ENCODE measurements at regions not wholly inside any gene's neighbourhood (a gene's known extent, or its start where the extent isn't known, plus 50 kb on each side); places are given as distances from the start of the nearest gene placed in this dataset.

DNA sequence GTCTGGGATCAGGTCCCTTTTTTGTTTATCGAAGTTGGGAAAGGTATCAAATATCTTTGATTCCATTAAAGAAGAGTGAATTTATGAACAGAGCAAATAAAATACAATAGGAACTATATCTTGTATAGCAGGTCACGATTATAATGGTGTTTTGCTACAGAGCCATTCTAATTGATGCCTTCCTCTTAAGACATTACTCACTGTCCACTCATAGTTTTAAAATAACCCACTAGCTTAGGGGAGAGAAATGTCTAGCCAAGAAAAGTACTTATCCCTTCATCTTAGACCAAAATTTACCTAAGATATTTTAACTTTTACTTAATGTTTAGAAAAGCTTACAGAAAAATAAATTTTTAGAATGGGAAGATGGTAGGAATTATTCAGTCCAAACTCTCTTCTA, 112.0 kb upstream of the PABPC4L start:
- peak; percentile 4 for DNase-seq

- DNase-seq, result no peak
These were observed 108.1 kb upstream of the PABPC4L start for GRCh38 chr4:134309715-134310114.

DNA sequence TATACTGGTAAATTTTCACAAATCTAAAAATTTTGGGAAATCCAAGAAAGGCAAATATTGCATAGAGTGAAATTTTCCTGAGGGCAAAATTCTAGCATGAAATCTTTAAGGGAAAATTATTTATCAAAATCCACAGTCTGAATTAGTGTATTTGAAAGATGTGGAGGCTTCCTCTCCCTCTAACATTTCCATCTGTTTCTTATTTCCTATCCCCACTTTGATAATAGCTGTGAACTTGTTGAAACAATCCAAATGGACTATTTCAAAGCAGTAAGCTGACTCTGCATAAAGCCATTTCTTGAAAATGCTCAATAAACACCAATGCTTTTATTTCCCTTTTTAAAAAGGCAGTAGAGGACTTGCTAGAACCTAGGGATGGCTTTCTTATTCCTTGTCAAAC, 107.3 kb upstream of the PABPC4L start:
- peak; percentile 7 for DNase-seq

DNA sequence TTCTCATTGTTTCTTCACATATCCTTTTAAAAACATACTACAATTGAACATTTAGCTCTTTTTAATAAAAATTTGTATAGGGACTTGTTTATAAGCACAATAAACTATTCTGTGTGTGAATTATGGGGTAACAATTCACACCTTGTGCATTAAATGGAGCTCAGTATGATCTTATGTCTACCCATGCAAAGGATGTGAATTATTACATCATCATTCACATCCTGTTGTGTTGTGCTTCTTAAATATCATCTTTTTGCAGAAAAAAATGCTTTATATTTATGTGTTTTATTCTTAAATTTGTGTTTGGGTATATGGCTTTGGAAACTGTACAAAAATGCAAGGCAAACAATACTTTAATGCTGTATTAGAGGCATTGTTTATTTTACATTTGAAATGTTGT, 96.7 kb upstream of the PABPC4L start:
- DNase-seq, result no peak

DNA sequence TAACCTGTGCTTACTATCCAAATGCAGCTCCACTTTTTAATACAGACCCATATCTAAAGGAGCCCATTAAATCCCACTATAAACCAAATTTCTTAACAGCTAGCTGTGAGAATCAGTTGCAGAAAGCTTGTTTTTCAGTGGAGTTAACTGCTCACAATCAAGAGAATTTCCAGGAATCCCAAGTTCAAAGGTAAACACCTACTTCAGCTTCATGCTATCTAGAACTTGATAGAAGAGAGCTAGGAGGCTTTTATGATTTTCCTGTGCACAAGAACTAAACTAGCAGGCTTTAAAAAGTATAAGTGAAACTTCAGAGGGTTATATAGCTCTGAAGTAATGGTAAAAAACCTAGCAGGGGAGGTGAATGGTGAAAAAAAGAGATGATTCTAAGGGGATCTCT, 96.2 kb upstream of the PABPC4L start:
- no peak for DNase-seq

DNA sequence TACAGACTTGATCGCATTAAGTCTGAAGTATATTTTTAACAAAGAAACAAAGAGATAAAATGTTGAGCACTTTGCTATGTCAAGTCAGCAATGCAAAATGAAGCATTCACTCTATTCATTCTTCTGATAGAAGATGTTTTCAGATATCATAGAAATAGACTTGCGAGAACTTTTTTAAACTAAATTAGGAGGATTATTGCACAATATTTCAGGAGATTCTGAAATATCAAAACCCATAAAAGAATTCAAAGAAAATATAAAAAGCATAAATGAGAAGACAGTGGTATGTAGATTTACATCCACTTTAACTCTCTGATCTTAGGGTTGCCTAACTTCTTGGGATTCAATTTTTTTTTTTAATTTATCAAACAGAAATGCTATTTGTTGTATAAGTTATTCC, 81.1 kb upstream of the PABPC4L start:
- no peak for DNase-seq

DNA sequence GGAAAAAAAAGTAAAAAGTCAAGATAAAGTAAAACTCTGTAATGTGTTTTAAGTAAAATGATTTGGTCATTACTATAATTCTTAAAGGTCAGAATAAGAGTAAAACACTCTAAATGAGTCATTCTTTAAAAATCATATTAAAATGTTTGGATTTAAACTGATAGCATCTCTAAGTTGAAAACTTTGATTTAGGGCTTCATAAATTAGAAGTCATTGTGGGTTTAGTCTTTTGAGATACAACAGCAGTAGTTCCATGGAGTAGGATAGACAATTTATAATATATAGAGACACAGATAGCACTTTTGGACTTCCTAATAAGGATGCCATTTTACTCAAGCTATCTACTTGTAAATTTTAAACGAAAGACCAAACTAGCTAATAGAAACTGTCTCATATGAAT, 77.1 kb upstream of the PABPC4L start:
- peak; percentile 27 for DNase-seq

DNA sequence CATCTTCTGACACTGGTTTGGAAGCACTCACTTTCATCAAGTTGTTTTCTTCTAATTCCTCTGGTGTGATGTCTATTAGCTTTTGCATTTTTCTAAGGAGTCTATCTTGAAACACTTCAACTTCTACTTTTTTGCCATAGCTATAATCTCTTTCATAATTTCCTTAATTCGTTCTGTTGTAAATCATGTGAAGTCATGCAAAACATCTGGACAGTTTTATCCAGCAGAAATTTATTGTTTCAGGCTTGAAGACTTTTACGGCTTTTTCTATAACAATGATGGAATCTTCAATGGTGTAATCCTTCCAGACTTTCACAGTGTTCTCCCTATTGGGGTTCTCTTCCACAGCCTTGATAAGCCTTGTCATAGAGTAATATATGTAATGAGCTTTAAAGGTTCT, 74.9 kb upstream of the PABPC4L start:
- peak; percentile 8 for DNase-seq

DNA sequence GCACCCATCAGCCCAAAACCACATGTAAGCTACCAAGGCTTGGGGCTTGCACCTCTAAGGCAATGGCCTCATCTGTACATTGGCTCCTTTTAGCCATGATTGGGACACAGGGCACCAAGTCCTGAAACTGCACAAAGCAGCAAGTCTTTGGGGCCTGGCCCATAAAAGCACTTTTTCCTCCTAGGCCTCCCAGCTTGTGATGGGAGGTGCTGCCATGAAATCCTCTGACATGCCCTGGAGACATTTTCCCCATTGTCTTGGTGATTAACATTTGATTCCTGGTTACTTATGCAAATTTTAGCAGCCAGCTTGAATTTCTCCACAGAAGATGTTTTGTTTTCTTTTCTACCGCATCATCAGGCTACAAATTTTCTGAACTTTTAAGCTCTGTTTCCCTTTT, 58.5 kb upstream of the PABPC4L start:
- no peak for DNase-seq

All from fibroblast of skin of right quadriceps (primary cell).